Astrocyte (in vitro differentiated cells and primary cell): ENCODE measurements at regions not wholly inside any gene's neighbourhood (a gene's known extent, or its start where the extent isn't known, plus 50 kb on each side); places are given as distances from the start of the nearest gene placed in this dataset.

ENCODE experiments used
- EZH2 ChIP-seq: IDR thresholded peaks from 2 replicates; pipeline ENCODE4 v1.6.1; 2012; ENCODE audit warnings: mild to moderate bottlenecking, low read length, inconsistent platforms; ENCODE audit not compliant: insufficient read depth
- TF ChIP-seq, protein P1 (sequence below): IDR thresholded peaks from 2 replicates; pipeline ENCODE4 v1.5.1; 2011; ENCODE audit warnings: low read depth, mild to moderate bottlenecking, inconsistent platforms, low read length, moderate library complexity; ENCODE audit not compliant: insufficient read depth

DNA sequence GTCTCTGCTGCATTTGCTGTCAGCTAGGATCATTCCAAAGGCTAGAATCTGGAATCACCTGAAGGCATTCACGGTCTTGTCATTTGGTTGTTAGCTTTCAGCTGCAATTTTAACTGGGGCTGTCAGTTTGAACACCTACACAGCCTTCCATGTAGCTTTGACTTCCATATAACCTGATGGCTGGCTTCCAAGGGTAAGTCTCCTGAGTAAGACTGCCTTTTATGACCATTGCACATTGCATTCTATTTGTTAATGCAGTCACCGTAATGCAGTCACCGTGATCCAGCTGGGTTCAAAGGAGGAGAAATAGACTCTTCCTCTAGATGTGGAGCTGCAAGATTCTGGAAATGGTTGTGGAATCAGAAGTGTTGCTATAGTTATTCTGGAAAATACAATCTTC is 1284.2 kb downstream of the ADGRL3 start:
- TF ChIP-seq, protein P1, sequence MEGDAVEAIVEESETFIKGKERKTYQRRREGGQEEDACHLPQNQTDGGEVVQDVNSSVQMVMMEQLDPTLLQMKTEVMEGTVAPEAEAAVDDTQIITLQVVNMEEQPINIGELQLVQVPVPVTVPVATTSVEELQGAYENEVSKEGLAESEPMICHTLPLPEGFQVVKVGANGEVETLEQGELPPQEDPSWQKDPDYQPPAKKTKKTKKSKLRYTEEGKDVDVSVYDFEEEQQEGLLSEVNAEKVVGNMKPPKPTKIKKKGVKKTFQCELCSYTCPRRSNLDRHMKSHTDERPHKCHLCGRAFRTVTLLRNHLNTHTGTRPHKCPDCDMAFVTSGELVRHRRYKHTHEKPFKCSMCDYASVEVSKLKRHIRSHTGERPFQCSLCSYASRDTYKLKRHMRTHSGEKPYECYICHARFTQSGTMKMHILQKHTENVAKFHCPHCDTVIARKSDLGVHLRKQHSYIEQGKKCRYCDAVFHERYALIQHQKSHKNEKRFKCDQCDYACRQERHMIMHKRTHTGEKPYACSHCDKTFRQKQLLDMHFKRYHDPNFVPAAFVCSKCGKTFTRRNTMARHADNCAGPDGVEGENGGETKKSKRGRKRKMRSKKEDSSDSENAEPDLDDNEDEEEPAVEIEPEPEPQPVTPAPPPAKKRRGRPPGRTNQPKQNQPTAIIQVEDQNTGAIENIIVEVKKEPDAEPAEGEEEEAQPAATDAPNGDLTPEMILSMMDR: no peak
- no peak for TF ChIP-seq EZH2
